ENCODE measurements at regions not wholly inside any gene's neighbourhood (a gene's known extent, or its start where the extent isn't known, plus 50 kb on each side); places are given as distances from the start of the nearest gene placed in this dataset.
"Not testable (repeated sequence)": the region's sequence is repeated elsewhere in the genome, so short reads cannot be mapped to it uniquely, and the experiment has no call there.

DNA sequence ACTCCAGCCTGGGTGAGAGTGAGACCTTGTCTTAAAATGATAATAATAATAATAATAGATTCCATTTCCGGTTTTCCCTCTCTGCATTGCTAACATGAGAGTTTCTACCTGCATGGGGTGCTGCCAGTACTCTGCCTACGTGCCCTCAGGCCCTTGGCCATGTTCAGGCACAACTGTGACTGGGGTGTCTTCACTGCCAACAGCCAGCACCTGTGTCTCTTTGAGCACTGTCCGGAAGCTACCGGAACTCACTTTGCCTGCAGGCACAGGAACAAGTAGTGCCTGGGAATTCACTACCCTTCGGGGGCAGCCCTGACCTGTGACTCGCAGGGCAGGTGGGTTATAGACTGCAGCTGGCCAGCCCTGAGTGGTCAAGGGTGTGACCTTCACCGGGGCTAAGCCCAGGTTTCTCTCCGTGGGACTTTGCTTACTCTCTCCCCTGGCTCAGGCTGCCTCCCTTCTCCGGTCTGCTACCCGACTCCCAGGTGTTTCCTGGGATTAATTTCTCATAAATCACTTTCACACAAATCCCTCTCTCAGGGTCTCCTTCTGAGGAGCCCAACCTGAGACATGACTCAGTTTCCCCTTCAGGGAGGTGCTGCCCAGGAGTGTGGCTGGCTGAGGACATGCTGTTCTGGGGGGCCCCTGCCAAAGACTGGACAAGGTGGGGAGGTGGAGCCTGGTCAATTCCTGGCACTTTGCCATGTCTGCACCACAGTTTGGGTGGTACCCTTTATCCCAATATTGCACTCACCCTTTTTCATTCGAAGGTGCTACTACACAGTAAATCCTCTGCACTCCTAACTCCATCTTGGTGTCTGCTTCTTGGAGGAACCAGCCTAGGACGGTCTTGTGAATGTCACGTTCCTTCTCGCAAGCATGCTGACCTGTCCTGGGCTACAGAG is 79.5 kb upstream of the RALGAPA2 start:
- no peaks in the 10 kb centered on the region for H3K4me1 ChIP-seq
- H3K4me3 ChIP-seq (replicated peaks in 1 of 3): no peak overlapping the region
- WGBS, 2 donors: 86 to 93% methylated on average over 14 of the region's 14 CpGs
- H3K9me3 ChIP-seq: no peaks in the 10 kb centered on the region
- TF ChIP-seq, protein P1, sequence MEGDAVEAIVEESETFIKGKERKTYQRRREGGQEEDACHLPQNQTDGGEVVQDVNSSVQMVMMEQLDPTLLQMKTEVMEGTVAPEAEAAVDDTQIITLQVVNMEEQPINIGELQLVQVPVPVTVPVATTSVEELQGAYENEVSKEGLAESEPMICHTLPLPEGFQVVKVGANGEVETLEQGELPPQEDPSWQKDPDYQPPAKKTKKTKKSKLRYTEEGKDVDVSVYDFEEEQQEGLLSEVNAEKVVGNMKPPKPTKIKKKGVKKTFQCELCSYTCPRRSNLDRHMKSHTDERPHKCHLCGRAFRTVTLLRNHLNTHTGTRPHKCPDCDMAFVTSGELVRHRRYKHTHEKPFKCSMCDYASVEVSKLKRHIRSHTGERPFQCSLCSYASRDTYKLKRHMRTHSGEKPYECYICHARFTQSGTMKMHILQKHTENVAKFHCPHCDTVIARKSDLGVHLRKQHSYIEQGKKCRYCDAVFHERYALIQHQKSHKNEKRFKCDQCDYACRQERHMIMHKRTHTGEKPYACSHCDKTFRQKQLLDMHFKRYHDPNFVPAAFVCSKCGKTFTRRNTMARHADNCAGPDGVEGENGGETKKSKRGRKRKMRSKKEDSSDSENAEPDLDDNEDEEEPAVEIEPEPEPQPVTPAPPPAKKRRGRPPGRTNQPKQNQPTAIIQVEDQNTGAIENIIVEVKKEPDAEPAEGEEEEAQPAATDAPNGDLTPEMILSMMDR (IDR thresholded peaks at IDR 0.05): no peak
- TF ChIP-seq POLR2A (IDR thresholded peaks at IDR 0.05): no peak
- H3K27me3 ChIP-seq: no peaks in the 10 kb centered on the region
- intact Hi-C loops (cut with DNase I): no loop called here
- DNase-seq: no peak
- no peaks in the 10 kb centered on the region for H3K36me3 ChIP-seq
- H3K27ac ChIP-seq: no peak overlapping the region

DNA sequence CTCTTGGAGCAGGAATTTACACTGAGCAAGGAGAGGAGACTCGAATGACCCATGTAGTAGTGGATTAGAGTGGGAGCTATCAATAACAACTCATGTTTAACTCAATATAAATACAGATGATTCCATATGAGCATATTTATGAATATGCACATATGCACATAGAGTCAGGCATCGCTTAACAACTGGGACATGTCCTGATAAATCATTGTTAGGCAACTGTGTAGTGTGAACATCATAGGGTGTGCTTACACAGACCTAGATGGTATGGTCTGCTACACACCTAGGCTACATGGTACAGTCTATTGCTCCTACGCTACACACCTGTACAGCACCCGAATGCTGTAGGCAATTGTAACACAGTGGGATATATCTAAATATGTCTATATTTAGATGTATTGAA is 75.9 kb upstream of the RALGAPA2 start:
- no peak for TF ChIP-seq POLR2A (IDR thresholded peaks at IDR 0.05)
- TF ChIP-seq, protein P1 (IDR thresholded peaks at IDR 0.05): no peak
- Histone ChIP-seq H3K27ac (no peak overlapping the region), H3K9me3 (no peaks in the 10 kb centered on the region), H3K36me3 (no peaks in the 10 kb centered on the region), H3K4me3 (replicated peaks in 1 of 3) (no peak overlapping the region), H3K27me3 (no peaks in the 10 kb centered on the region), H3K4me1 (no peaks in the 10 kb centered on the region)
- no peak for DNase-seq
- intact Hi-C loops (cut with DNase I): no loop called here
- WGBS, 2 donors: 93% methylated on average over 4 of the region's 4 CpGs

DNA sequence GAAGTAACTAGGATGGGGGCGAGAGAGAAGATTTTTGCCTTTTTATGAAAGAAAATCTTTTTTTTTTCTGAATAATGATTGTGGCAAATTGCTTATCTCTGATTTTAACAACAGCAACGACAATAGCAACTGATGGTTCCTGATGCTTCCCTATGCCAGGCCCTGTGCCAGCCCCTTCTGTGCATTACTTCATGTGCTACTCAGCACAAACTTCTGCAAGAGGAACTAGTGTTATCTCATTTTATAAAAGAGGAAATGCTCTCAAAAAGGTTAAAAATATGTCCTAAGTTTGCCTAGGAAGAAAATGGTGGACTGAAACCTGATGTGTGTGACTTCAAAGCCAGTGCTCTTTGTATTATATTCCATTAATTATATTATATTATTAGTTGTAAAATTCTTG is 74.0 kb upstream of the RALGAPA2 start:
- Histone ChIP-seq H3K27ac (no peak overlapping the region), H3K4me1 (peaks cover 16 to 18% of the 10 kb centered on the region in 2 donors), H3K9me3 (no peaks in the 10 kb centered on the region), H3K27me3 (no peaks in the 10 kb centered on the region), H3K36me3 (no peaks in the 10 kb centered on the region), H3K4me3 (replicated peaks in 1 of 3) (no peak overlapping the region)
- 69 to 80% methylated on average over 2 of the region's 2 CpGs for WGBS, 2 donors
- TF ChIP-seq, protein P1 (IDR thresholded peaks at IDR 0.05): no peak
- no peak for TF ChIP-seq POLR2A (IDR thresholded peaks at IDR 0.05)
- DNase-seq: no peak
- intact Hi-C loops (cut with DNase I): no loop called here

DNA sequence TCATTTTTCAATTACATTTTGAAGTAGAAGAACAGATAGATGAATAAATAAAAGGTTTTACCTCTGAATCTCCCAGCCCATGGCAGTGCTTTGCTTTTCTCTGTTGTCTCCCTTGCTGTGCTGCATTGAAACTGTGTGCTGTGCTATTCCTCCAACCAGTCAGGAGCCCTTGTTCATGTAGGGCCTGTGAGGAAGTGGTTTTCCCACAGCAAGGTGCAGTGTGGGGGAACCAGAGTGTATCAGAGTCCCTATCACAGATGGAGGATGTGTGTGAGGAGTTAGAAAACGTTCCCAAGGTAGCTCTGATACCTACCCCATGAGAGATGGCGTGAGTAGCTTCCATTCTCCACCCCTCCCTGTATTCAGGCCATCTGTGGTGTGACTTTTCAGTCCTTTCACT is 72.8 kb upstream of the RALGAPA2 start:
- no peak overlapping the region for H3K4me3 ChIP-seq (replicated peaks in 1 of 3)
- no peaks in the 10 kb centered on the region for H3K27me3 ChIP-seq
- H3K4me1 ChIP-seq: peaks cover 27 to 30% of the 10 kb centered on the region in 2 donors
- H3K36me3 ChIP-seq: no peaks in the 10 kb centered on the region
- no peak for DNase-seq
- no peaks in the 10 kb centered on the region for H3K9me3 ChIP-seq
- intact Hi-C loops (cut with DNase I): no loop called here
- WGBS, 2 donors: 88 to 100% methylated on average over 2 of the region's 2 CpGs
- no peak overlapping the region for H3K27ac ChIP-seq
- no peak for TF ChIP-seq POLR2A (IDR thresholded peaks at IDR 0.05)
- TF ChIP-seq, protein P1 (IDR thresholded peaks at IDR 0.05): no peak

DNA sequence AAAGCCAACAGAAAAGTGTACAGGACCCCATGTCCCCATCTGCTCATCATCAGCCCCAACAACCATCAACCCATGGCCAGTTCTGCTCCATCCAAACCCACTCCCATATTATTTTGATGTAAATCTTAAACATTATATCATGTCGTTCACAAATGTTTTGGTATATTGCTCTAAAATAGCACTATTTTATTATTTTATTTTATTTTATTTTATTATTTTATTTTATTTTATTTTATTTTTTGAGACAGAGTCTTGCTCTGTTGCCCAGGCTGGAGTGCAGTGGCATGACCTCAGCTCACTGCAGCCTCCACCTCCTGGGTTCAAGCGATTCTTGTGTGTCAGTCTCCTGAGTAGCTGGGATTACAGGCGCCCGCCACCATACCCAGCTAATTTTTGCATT is 72.0 kb upstream of the RALGAPA2 start:
- peaks cover 31 to 35% of the 10 kb centered on the region in 2 donors for H3K4me1 ChIP-seq
- DNase-seq; H3K36me3 ChIP-seq; H3K9me3 ChIP-seq; H3K4me3 ChIP-seq (replicated peaks in 1 of 3); H3K27ac ChIP-seq; H3K27me3 ChIP-seq; intact Hi-C loops (cut with DNase I): not testable (repeated sequence)
- WGBS, 2 donors: 73 to 99% methylated on average over 4 of the region's 4 CpGs

All from thyroid gland (tissue), 4 donors.